Uterus (tissue), 2 donors: ENCODE measurements at regions not wholly inside any gene's neighbourhood (a gene's known extent, or its start where the extent isn't known, plus 50 kb on each side); places are given as distances from the start of the nearest gene placed in this dataset.

Experiments
- CTCF ChIP-seq, 4 experiments: fragments of 200-600 bp in 2 of 4; fragments of 450-650 bp in 2 of 4; sonication (generic) in 2 of 4; IDR thresholded peaks; one replicate each; pipeline ENCODE4 v1.5.1; 2016 to 2019; ENCODE audit warnings: antibody characterized with exemption in 4 of 4, mild to moderate bottlenecking in 2 of 4, moderate library complexity in 1 of 4
- POLR2A ChIP-seq, 2 donors: fragments of 450-650 bp; IDR thresholded peaks; one replicate each; pipeline ENCODE4 v1.6.1; 2016; ENCODE audit warnings: antibody characterized with exemption in 2 of 2, mild to moderate bottlenecking in 1 of 2, moderate library complexity in 1 of 2

GRCh38 chr2:6535572-6535971 is 330.1 kb downstream of the CMPK2 start:
- TF ChIP-seq POLR2A (IDR thresholded peaks at IDR 0.05) (no peak), CTCF (IDR thresholded peaks at IDR 0.05) (no peak)
